ENCODE measurements at regions not wholly inside any gene's neighbourhood (a gene's known extent, or its start where the extent isn't known, plus 50 kb on each side); places are given as distances from the start of the nearest gene placed in this dataset.

DNA sequence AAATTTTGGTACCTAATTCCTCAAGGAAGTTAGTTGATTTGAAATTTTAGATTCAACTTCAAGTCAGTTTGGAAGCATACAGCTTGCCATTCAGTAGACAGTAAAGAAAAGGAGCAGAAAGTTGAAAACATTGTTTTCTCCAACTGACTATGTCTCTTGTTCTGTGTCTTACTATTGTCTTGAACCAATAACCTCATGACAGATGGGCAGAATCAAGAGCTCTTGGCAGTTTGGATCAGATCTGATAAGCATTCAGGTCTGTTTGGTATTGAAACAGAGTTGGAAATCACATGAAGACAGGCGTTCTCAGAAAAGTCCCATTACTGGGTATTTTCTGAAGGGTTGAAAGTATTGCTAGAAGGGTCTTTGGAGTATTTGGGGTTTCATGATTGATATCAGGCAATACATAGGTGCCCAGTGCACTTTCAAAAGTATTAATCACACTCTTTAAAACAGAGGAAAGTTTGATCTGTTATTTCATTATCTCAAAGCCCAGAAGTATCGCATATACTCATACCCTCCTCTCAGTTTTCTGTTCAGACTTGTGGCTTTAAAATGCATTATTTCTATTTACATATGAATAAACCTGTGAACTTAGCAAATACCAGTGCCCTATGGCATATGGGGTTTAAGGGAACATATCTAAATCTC, 428.4 kb upstream of the ZEB2 start:
- H3K4me3 ChIP-seq (ENCODE audit: low read length) = no peak overlapping the region
- no peak for DNase-seq (ENCODE audit: low read depth)
- TF ChIP-seq CTCF (conservative IDR thresholded peaks at IDR 0.05; ENCODE audit: low read depth, low read length) = no peak

GRCh38 chr2:144947709-144948037, 427.8 kb upstream of the ZEB2 start:
- TF ChIP-seq CTCF (conservative IDR thresholded peaks at IDR 0.05; ENCODE audit: low read depth, low read length) = no peak
- DNase-seq (ENCODE audit: low read depth) = no peak
- H3K4me3 ChIP-seq (ENCODE audit: low read length) = no peak overlapping the region

DNA sequence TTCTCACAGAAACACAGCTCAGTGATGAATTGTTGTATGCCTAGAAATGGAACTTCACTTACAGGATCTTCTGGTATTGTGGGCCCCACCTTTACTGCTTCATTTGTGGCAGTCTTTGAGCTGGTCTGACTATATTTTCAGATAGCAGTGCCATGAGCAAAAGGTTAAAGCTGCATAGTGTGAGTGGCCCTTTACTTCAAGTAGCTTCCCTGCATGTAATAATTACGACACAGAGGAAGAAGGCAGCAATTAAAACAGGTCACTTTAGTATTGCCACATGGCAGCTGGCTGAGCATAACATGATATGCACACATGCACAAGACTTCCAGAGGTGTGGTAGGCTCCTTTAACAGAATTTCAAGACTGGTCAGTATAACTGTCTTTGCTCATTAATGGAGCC, 426.3 kb upstream of the ZEB2 start:
- TF ChIP-seq CTCF (conservative IDR thresholded peaks at IDR 0.05; ENCODE audit: low read depth, low read length) = no peak
- no peak for DNase-seq (ENCODE audit: low read depth)
- H3K4me3 ChIP-seq (ENCODE audit: low read length) = no peak overlapping the region

- DNase-seq (ENCODE audit: low read depth) = no peak
- no peak for TF ChIP-seq CTCF (conservative IDR thresholded peaks at IDR 0.05; ENCODE audit: low read depth, low read length)
- H3K4me3 ChIP-seq (ENCODE audit: low read length) = no peak overlapping the region
Measured at GRCh38 chr2:144944546-144945220, 424.8 kb upstream of the ZEB2 start.

- no peak overlapping the region for H3K4me3 ChIP-seq (ENCODE audit: low read length)
Measured at GRCh38 chr2:144943986-144944385, 424.1 kb upstream of the ZEB2 start.

GRCh38 chr2:144943293-144943941, 423.5 kb upstream of the ZEB2 start:
- H3K4me3 ChIP-seq (ENCODE audit: low read length) = no peak overlapping the region
- TF ChIP-seq CTCF (conservative IDR thresholded peaks at IDR 0.05; ENCODE audit: low read depth, low read length) = no peak
- DNase-seq (ENCODE audit: low read depth) = no peak

More at GRCh38 chr2:144943986-144944385, 424.1 kb upstream of the ZEB2 start:
- no peak for TF ChIP-seq CTCF (conservative IDR thresholded peaks at IDR 0.05; ENCODE audit: low read depth, low read length)
- peak; percentile 15 for DNase-seq (ENCODE audit: low read depth)
